Activated CD4-positive, alpha-beta memory T cell treated with anti-CD3 and anti-CD28 coated beads, Interleukin-2, amount 10 ng/mL, durations not matched to agents 7 days and 5 days (primary cell): ENCODE measurements at regions not wholly inside any gene's neighbourhood (a gene's known extent, or its start where the extent isn't known, plus 50 kb on each side); places are given as distances from the start of the nearest gene placed in this dataset.

Experiments
- CTCF ChIA-PET: fragments of 350-600 bp; sonication (Branson Sonifier 250); formaldehyde crosslinking; loops from one replicate; lab custom pipeline; 2021; ENCODE audit warnings: antibody characterized with exemption, inconsistent platforms; lab: Charles Lee
- POLR2A ChIA-PET: fragments of 350-600 bp; sonication (Branson Sonifier 250); formaldehyde crosslinking; loops from one replicate; lab custom pipeline; 2021; ENCODE audit warnings: antibody characterized with exemption; lab: Charles Lee
- DNase-seq: peaks from one replicate; pipeline ENCODE4 v3.0.0-alpha.2; 2020
- H3K27ac Mint-ChIP-seq: one replicate; pipeline ENCODE4 v1.8.0; 2021; ENCODE audit warnings: mild to moderate bottlenecking, mixed read lengths
- H3K27me3 Mint-ChIP-seq: one replicate; pipeline ENCODE4 v1.8.0; 2021; ENCODE audit warnings: mixed read lengths
- H3K36me3 Mint-ChIP-seq: one replicate; pipeline ENCODE4 v1.8.0; 2021; ENCODE audit warnings: low read depth, mixed read lengths
- H3K4me1 Mint-ChIP-seq: one replicate; pipeline ENCODE4 v1.8.0; 2021; ENCODE audit warnings: mixed read lengths
- H3K4me3 Mint-ChIP-seq: one replicate; pipeline ENCODE4 v1.8.0; 2021; ENCODE audit warnings: mild to moderate bottlenecking, mixed read lengths
- H3K9me3 Mint-ChIP-seq: one replicate; pipeline ENCODE4 v1.8.0; 2021; ENCODE audit warnings: mixed read lengths

GRCh38 chr2:118449401-118449800 is 361.1 kb downstream of the INSIG2 start:
- ChIA-PET CTCF (no interaction called here), POLR2A (interaction anchor here (0.7 kb wide), 1 partner anchor 10 kb away, joined by 3 read pairs; no protein-coding TSS in a partner anchor)
- Mint-ChIP-seq H3K36me3 (no peaks in the 10 kb centered on the region), H3K4me3 (no peak overlapping the region), H3K4me1 (no peaks in the 10 kb centered on the region), H3K27me3 (peaks cover 5% of the 10 kb centered on the region), H3K27ac (no peak overlapping the region), H3K9me3 (no peaks in the 10 kb centered on the region)
- no peak for DNase-seq

GRCh38 chr2:118443596-118443995 is 355.3 kb downstream of the INSIG2 start:
- H3K36me3 Mint-ChIP-seq = no peaks in the 10 kb centered on the region
- H3K9me3 Mint-ChIP-seq = no peaks in the 10 kb centered on the region
- peaks cover 2% of the 10 kb centered on the region for H3K27me3 Mint-ChIP-seq
- no peak overlapping the region for H3K4me3 Mint-ChIP-seq
- no peaks in the 10 kb centered on the region for H3K4me1 Mint-ChIP-seq
- DNase-seq = no peak
- POLR2A ChIA-PET = no interaction called here
- H3K27ac Mint-ChIP-seq = no peak overlapping the region
- CTCF ChIA-PET = no interaction called here

GRCh38 chr2:118442996-118443553 is 354.8 kb downstream of the INSIG2 start:
- no peak for DNase-seq
- H3K4me3 Mint-ChIP-seq = no peak overlapping the region
- no peaks in the 10 kb centered on the region for H3K9me3 Mint-ChIP-seq
- no peak overlapping the region for H3K27ac Mint-ChIP-seq
- H3K4me1 Mint-ChIP-seq = no peaks in the 10 kb centered on the region
- POLR2A ChIA-PET = no interaction called here
- no peaks in the 10 kb centered on the region for H3K36me3 Mint-ChIP-seq
- CTCF ChIA-PET = no interaction called here
- H3K27me3 Mint-ChIP-seq = no peaks in the 10 kb centered on the region

DNA sequence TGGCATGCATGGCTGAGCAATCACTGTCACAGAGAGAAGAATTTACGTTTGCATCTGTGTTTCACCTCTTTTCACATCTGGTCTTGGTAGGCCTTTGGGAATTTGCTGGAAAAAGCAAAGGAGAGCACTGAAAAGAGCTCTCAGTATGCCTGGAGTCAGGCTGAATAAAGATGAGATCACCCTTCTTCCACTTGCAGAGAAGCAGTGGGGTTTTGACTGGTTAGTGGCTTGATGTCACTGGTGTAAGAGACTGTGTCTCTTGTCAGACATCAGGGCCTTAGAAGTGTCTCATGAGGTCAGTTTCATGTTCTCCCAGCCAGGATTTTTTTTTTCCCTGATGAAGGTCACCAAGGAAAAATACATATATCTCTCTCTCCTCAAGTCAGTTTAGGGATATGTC is 353.8 kb downstream of the INSIG2 start:
- DNase-seq = no peak
- ChIA-PET CTCF (no interaction called here), POLR2A (no interaction called here)
- Mint-ChIP-seq H3K4me3 (no peak overlapping the region), H3K27ac (no peak overlapping the region), H3K36me3 (no peaks in the 10 kb centered on the region), H3K9me3 (no peaks in the 10 kb centered on the region), H3K4me1 (no peaks in the 10 kb centered on the region), H3K27me3 (no peaks in the 10 kb centered on the region)

GRCh38 chr2:118440404-118441098 is 352.3 kb downstream of the INSIG2 start:
- H3K4me1 Mint-ChIP-seq = no peaks in the 10 kb centered on the region
- no peak overlapping the region for H3K4me3 Mint-ChIP-seq
- H3K36me3 Mint-ChIP-seq = no peaks in the 10 kb centered on the region
- no peaks in the 10 kb centered on the region for H3K9me3 Mint-ChIP-seq
- no peak for DNase-seq
- no peaks in the 10 kb centered on the region for H3K27me3 Mint-ChIP-seq
- H3K27ac Mint-ChIP-seq = no peak overlapping the region
- POLR2A ChIA-PET = no interaction called here
- CTCF ChIA-PET = no interaction called here

- POLR2A ChIA-PET = no interaction called here
- H3K9me3 Mint-ChIP-seq = no peaks in the 10 kb centered on the region
- no peak for DNase-seq
- H3K4me3 Mint-ChIP-seq = no peak overlapping the region
- H3K27ac Mint-ChIP-seq = no peak overlapping the region
- H3K4me1 Mint-ChIP-seq = no peaks in the 10 kb centered on the region
- no peaks in the 10 kb centered on the region for H3K27me3 Mint-ChIP-seq
- CTCF ChIA-PET = no interaction called here
- no peaks in the 10 kb centered on the region for H3K36me3 Mint-ChIP-seq
Measured at GRCh38 chr2:118437501-118437900, 349.2 kb downstream of the INSIG2 start.

- no peak for DNase-seq
- no peaks in the 10 kb centered on the region for H3K9me3 Mint-ChIP-seq
- H3K27ac Mint-ChIP-seq = no peak overlapping the region
- no peaks in the 10 kb centered on the region for H3K4me1 Mint-ChIP-seq
- CTCF ChIA-PET = no interaction called here
- H3K4me3 Mint-ChIP-seq = no peak overlapping the region
- H3K36me3 Mint-ChIP-seq = no peaks in the 10 kb centered on the region
- POLR2A ChIA-PET = no interaction called here
- no peaks in the 10 kb centered on the region for H3K27me3 Mint-ChIP-seq
Measured at GRCh38 chr2:118431997-118432396, 343.7 kb downstream of the INSIG2 start.

- no peaks in the 10 kb centered on the region for H3K4me1 Mint-ChIP-seq
- no peak overlapping the region for H3K4me3 Mint-ChIP-seq
- H3K9me3 Mint-ChIP-seq = no peaks in the 10 kb centered on the region
- no peak overlapping the region for H3K27ac Mint-ChIP-seq
- ChIA-PET CTCF (no interaction called here), POLR2A (no interaction called here)
- no peaks in the 10 kb centered on the region for H3K27me3 Mint-ChIP-seq
- H3K36me3 Mint-ChIP-seq = no peaks in the 10 kb centered on the region
- DNase-seq = no peak
Measured at GRCh38 chr2:118431586-118431985, 343.3 kb downstream of the INSIG2 start.

- no peak overlapping the region for H3K27ac Mint-ChIP-seq
- H3K9me3 Mint-ChIP-seq = no peaks in the 10 kb centered on the region
- POLR2A ChIA-PET = no interaction called here
- H3K4me1 Mint-ChIP-seq = no peaks in the 10 kb centered on the region
- CTCF ChIA-PET = no interaction called here
- H3K27me3 Mint-ChIP-seq = no peaks in the 10 kb centered on the region
- H3K36me3 Mint-ChIP-seq = no peaks in the 10 kb centered on the region
- no peak overlapping the region for H3K4me3 Mint-ChIP-seq
- DNase-seq = no peak
Measured at GRCh38 chr2:118431165-118431517, 342.9 kb downstream of the INSIG2 start.

DNA sequence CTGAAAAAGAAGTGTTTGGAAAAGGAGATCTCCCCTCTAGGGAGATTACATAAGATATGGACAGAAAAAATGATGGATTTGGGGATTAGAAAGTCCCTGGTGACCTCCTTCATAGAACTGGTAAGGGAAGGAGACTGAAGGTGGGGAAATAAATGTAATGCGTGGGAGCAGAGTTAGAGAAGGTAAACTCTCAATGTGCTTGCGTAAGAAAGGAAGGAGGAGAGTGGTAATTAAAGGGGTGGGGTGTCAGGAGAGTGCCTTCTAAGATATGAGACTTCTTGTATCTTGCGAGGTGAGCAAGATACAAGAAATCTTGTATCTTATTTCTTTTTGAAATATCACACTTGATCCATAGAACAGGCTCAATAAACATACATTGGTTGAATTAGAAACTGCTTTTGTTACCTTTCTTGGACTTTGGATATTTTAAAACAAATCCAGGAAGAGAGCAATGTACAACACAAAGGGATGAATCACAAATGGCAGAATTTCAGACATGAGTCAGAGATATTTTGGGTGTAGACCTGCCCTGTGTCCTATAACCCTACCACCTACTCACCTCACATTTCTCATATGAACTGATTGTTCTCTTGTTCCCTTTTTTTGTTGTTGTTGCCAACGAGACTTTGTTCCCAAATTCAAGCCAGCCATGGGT is 342.4 kb downstream of the INSIG2 start:
- CTCF ChIA-PET = no interaction called here
- no peaks in the 10 kb centered on the region for H3K27me3 Mint-ChIP-seq
- H3K9me3 Mint-ChIP-seq = no peaks in the 10 kb centered on the region

DNA sequence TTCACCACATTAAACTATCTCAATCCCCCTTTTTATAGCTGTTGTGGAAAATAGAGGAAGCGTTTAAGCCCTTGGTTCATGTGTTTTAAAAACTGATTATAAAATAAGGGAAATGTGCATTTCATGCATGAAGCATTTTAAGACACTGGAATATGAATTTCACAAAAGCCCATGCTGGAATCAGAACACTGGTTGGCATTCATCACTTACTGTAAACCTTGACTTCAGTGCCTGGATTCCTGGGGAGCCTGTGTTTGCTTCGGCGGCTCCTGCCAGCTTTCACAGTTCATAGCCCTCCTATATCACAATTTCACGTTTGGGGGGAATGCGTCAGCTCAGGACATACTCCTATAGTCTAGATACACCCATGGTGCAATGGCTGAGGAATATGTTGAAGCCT is 336.9 kb downstream of the INSIG2 start:
- Mint-ChIP-seq H3K27me3 (no peaks in the 10 kb centered on the region), H3K27ac (no peak overlapping the region), H3K4me3 (no peak overlapping the region), H3K9me3 (no peaks in the 10 kb centered on the region), H3K4me1 (no peaks in the 10 kb centered on the region), H3K36me3 (no peaks in the 10 kb centered on the region)
- POLR2A ChIA-PET = no interaction called here
- CTCF ChIA-PET = no interaction called here
- DNase-seq = no peak

More for the DNA sequence above, 342.4 kb downstream of the INSIG2 start:
- Mint-ChIP-seq H3K36me3 (no peaks in the 10 kb centered on the region), H3K27ac (no peak overlapping the region), H3K4me1 (no peaks in the 10 kb centered on the region), H3K4me3 (no peak overlapping the region)
- DNase-seq = no peak
- POLR2A ChIA-PET = no interaction called here

GRCh38 chr2:118423776-118424175 is 335.5 kb downstream of the INSIG2 start:
- ChIA-PET POLR2A (no interaction called here), CTCF (no interaction called here)
- Mint-ChIP-seq H3K27ac (no peak overlapping the region), H3K9me3 (no peaks in the 10 kb centered on the region), H3K36me3 (no peaks in the 10 kb centered on the region), H3K4me3 (no peak overlapping the region), H3K4me1 (no peaks in the 10 kb centered on the region), H3K27me3 (peaks cover 3% of the 10 kb centered on the region)
- no peak for DNase-seq

GRCh38 chr2:118421648-118422047 is 333.4 kb downstream of the INSIG2 start:
- Mint-ChIP-seq H3K9me3 (no peaks in the 10 kb centered on the region), H3K4me1 (no peaks in the 10 kb centered on the region), H3K36me3 (no peaks in the 10 kb centered on the region), H3K4me3 (no peak overlapping the region), H3K27ac (no peak overlapping the region), H3K27me3 (peaks cover 3% of the 10 kb centered on the region)
- no peak for DNase-seq
- ChIA-PET POLR2A (no interaction called here), CTCF (no interaction called here)
